ENCODE measurements at regions not wholly inside any gene's neighbourhood (a gene's known extent, or its start where the extent isn't known, plus 50 kb on each side); places are given as distances from the start of the nearest gene placed in this dataset.

- Histone ChIP-seq H3K9ac (ENCODE audit: low read length in 3 of 3) (peak overlapping the region in 2 of 3 donors; percentile 77 to 98), H3K9me3 (ENCODE audit: control insufficient read depth in 2 of 3, insufficient read depth in 1 of 3, low read length in 3 of 3) (no peaks in the 10 kb centered on the region), H3K4me1 (ENCODE audit: control insufficient read depth in 2 of 3, insufficient read depth in 2 of 3, low read depth in 1 of 3, low read length in 3 of 3) (peaks cover 0 to 10% (median 0%) of the 10 kb centered on the region in 3 donors), H3K4me3 (ENCODE audit: low read length in 3 of 3) (peak overlapping the region; percentile 72 to 97 (median 78)), H3K36me3 (ENCODE audit: control insufficient read depth in 2 of 3, insufficient read depth in 3 of 3, low read length in 3 of 3) (no peaks in the 10 kb centered on the region), H3K27ac (ENCODE audit: low read depth in 2 of 2, low read length in 2 of 2) (peak overlapping the region; percentile 87 to 89), H3K27me3 (ENCODE audit: control insufficient read depth, insufficient read depth, low read length) (no peaks in the 10 kb centered on the region)
- DNase-seq (peak; percentile 69 to 78 (median 73)), FAIRE-seq (no peak)
- no peak for TF ChIP-seq CTCF (IDR thresholded peaks at IDR 0.05; ENCODE audit: borderline replicate concordance, extremely low read depth, insufficient read depth)
- intact Hi-C loops (cut with DNase I), result no loop called here
These were observed 110.9 kb downstream of the HFE start for GRCh38 chr6:26197933-26198721.

GRCh38 chr6:26198722-26199056, 111.5 kb downstream of the HFE start:
- H3K36me3 ChIP-seq (ENCODE audit: control insufficient read depth in 2 of 3, insufficient read depth in 3 of 3, low read length in 3 of 3), result no peaks in the 10 kb centered on the region
- DNase-seq (peak in 1 of 5 donors; percentile 75), FAIRE-seq (no peak)
- no peaks in the 10 kb centered on the region for H3K9me3 ChIP-seq (ENCODE audit: control insufficient read depth in 2 of 3, insufficient read depth in 1 of 3, low read length in 3 of 3)
- peaks cover 0 to 10% (median 0%) of the 10 kb centered on the region in 3 donors for H3K4me1 ChIP-seq (ENCODE audit: control insufficient read depth in 2 of 3, insufficient read depth in 2 of 3, low read depth in 1 of 3, low read length in 3 of 3)
- H3K27ac ChIP-seq (ENCODE audit: low read depth in 2 of 2, low read length in 2 of 2), result peak overlapping the region; percentile 61 to 87
- intact Hi-C loops (cut with DNase I), result no loop called here
- TF ChIP-seq CTCF (IDR thresholded peaks at IDR 0.05; ENCODE audit: borderline replicate concordance, extremely low read depth, insufficient read depth), result no peak
- H3K9ac ChIP-seq (ENCODE audit: low read length in 3 of 3), result peak overlapping the region; percentile 21 to 98 (median 77)
- H3K27me3 ChIP-seq (ENCODE audit: control insufficient read depth, insufficient read depth, low read length), result no peaks in the 10 kb centered on the region
- H3K4me3 ChIP-seq (ENCODE audit: low read length in 3 of 3), result peak overlapping the region; percentile 72 to 97 (median 78)

- DNase-seq (peak; percentile 89 to 98 (median 93)), FAIRE-seq (peak; percentile 95)
- H3K9me3 ChIP-seq (ENCODE audit: control insufficient read depth in 2 of 3, insufficient read depth in 1 of 3, low read length in 3 of 3), result no peaks in the 10 kb centered on the region
- TF ChIP-seq CTCF (IDR thresholded peaks at IDR 0.05; ENCODE audit: borderline replicate concordance, extremely low read depth, insufficient read depth), result no peak
- H3K27me3 ChIP-seq (ENCODE audit: control insufficient read depth, insufficient read depth, low read length), result no peaks in the 10 kb centered on the region
- peak overlapping the region; percentile 83 to 87 for H3K27ac ChIP-seq (ENCODE audit: low read depth in 2 of 2, low read length in 2 of 2)
- H3K9ac ChIP-seq (ENCODE audit: low read length in 3 of 3), result peak overlapping the region; percentile 0 to 98 (median 77)
- intact Hi-C loops (cut with DNase I), result no loop called here
- H3K36me3 ChIP-seq (ENCODE audit: control insufficient read depth in 2 of 3, insufficient read depth in 3 of 3, low read length in 3 of 3), result no peaks in the 10 kb centered on the region
- peaks cover 0 to 10% (median 0%) of the 10 kb centered on the region in 3 donors for H3K4me1 ChIP-seq (ENCODE audit: control insufficient read depth in 2 of 3, insufficient read depth in 2 of 3, low read depth in 1 of 3, low read length in 3 of 3)
- H3K4me3 ChIP-seq (ENCODE audit: low read length in 3 of 3), result peak overlapping the region; percentile 72 to 97 (median 78)
These were observed 112.0 kb downstream of the HFE start for GRCh38 chr6:26199057-26199772.

Data from kidney (tissue), 13 donors.